Urothelium cell line (cell line): ENCODE measurements at regions not wholly inside any gene's neighbourhood (a gene's known extent, or its start where the extent isn't known, plus 50 kb on each side); places are given as distances from the start of the nearest gene placed in this dataset.
"Not testable (repeated sequence)": the region's sequence is repeated elsewhere in the genome, so short reads cannot be mapped to it uniquely, and the experiment has no call there.

Experiments used
- DNase-seq: peaks from one replicate; pipeline ENCODE4 v3.0.0; 2011; ENCODE audit warnings: low spot score, mixed read lengths
- FAIRE-seq: peaks from 2 replicates; lab custom pipeline; 2011; peaks lifted over from hg19 to GRCh38; lab: Jason Lieb, UNC

- DNase-seq (no peak), FAIRE-seq (no peak)
Measured at GRCh38 chr5:145660897-145661640, 174.1 kb downstream of the PRELID2 start.

- DNase-seq (no peak), FAIRE-seq (no peak)
Measured at GRCh38 chr5:145658435-145658834, 176.7 kb downstream of the PRELID2 start.

GRCh38 chr5:145652700-145653099, 182.4 kb downstream of the PRELID2 start:
- DNase-seq, FAIRE-seq: not testable (repeated sequence)

GRCh38 chr5:145647137-145647536, 188.0 kb downstream of the PRELID2 start:
- DNase-seq, FAIRE-seq: not testable (repeated sequence)

- FAIRE-seq, DNase-seq: not testable (repeated sequence)
Measured at GRCh38 chr5:145643214-145643613, 191.9 kb downstream of the PRELID2 start.

- DNase-seq (no peak), FAIRE-seq (no peak)
Measured at GRCh38 chr5:145637396-145637795, 197.7 kb downstream of the PRELID2 start.

- FAIRE-seq, result no peak
- DNase-seq, result no peak
Measured at GRCh38 chr5:145636371-145636770, 198.8 kb downstream of the PRELID2 start.

GRCh38 chr5:145633474-145633873, 201.7 kb downstream of the PRELID2 start:
- no peak for FAIRE-seq
- DNase-seq, result no peak

GRCh38 chr5:145632701-145633100, 202.4 kb downstream of the PRELID2 start:
- FAIRE-seq (no peak), DNase-seq (no peak)

GRCh38 chr5:145629047-145629446, 206.1 kb downstream of the PRELID2 start:
- DNase-seq, result no peak
- no peak for FAIRE-seq

GRCh38 chr5:145628525-145628924, 206.6 kb downstream of the PRELID2 start:
- FAIRE-seq (no peak), DNase-seq (no peak)

GRCh38 chr5:145619806-145620310, 215.3 kb downstream of the PRELID2 start:
- FAIRE-seq, result no peak
- DNase-seq, result no peak

GRCh38 chr5:145616739-145617138, 218.4 kb downstream of the PRELID2 start:
- not testable (repeated sequence) for DNase-seq, FAIRE-seq

- FAIRE-seq (no peak), DNase-seq (no peak)
Measured at GRCh38 chr5:145598983-145599382, 236.2 kb downstream of the PRELID2 start.

GRCh38 chr5:145598184-145598583, 237.0 kb downstream of the PRELID2 start:
- FAIRE-seq (no peak), DNase-seq (no peak)

GRCh38 chr5:145591578-145591977, 243.6 kb downstream of the PRELID2 start:
- FAIRE-seq (no peak), DNase-seq (no peak)

GRCh38 chr5:145589063-145589462, 246.1 kb downstream of the PRELID2 start:
- no peak for FAIRE-seq
- no peak for DNase-seq

GRCh38 chr5:145588558-145588957, 246.6 kb downstream of the PRELID2 start:
- FAIRE-seq (no peak), DNase-seq (no peak)

GRCh38 chr5:145588113-145588512, 247.0 kb downstream of the PRELID2 start:
- FAIRE-seq, result no peak
- no peak for DNase-seq

- FAIRE-seq (peak; percentile 35), DNase-seq (peak; percentile 62)
Measured at GRCh38 chr5:145587710-145588109, 247.4 kb downstream of the PRELID2 start.

GRCh38 chr5:145587308-145587672, 247.9 kb downstream of the PRELID2 start:
- DNase-seq, result no peak
- peak; percentile 27 for FAIRE-seq

GRCh38 chr5:145586661-145587307, 248.4 kb downstream of the PRELID2 start:
- DNase-seq (no peak), FAIRE-seq (no peak)
